GM23248 (cell line): ENCODE measurements at regions not wholly inside any gene's neighbourhood (a gene's known extent, or its start where the extent isn't known, plus 50 kb on each side); places are given as distances from the start of the nearest gene placed in this dataset.
"Not testable (repeated sequence)": the region's sequence is repeated elsewhere in the genome, so short reads cannot be mapped to it uniquely, and the experiment has no call there.

Experiments used
- DNase-seq: peaks from one replicate; pipeline ENCODE4 v3.0.0-alpha.2; 2015
- H2AFZ ChIP-seq: fragments of 200-600 bp; sonication (generic); 2 replicates; pipeline ENCODE4 v1.6.1; 2016; ENCODE audit warnings: antibody characterized with exemption
- H3F3A ChIP-seq: fragments of 200-600 bp; sonication (generic); 2 replicates; pipeline ENCODE4 v1.6.1; 2016; ENCODE audit warnings: mild to moderate bottlenecking, antibody characterized with exemption, mixed run types; ENCODE audit not compliant: insufficient read depth
- H3K27ac ChIP-seq: fragments of 200-600 bp; sonication (generic); 2 replicates; pipeline ENCODE4 v1.5.1; 2016; ENCODE audit warnings: mild to moderate bottlenecking
- H3K27me3 ChIP-seq: fragments of 200-600 bp; sonication (generic); replicated peaks from 2 replicates; pipeline ENCODE4 v1.6.1; 2016; ENCODE audit warnings: mild to moderate bottlenecking; ENCODE audit not compliant: insufficient read depth
- H3K36me3 ChIP-seq: fragments of 200-600 bp; sonication (generic); 2 replicates; pipeline ENCODE4 v1.6.1; 2016; ENCODE audit warnings: low read depth, mild to moderate bottlenecking
- H3K4me1 ChIP-seq: fragments of 200-600 bp; sonication (generic); 2 replicates; pipeline ENCODE4 v1.6.1; 2016; ENCODE audit warnings: mild to moderate bottlenecking; ENCODE audit not compliant: insufficient read depth
- H3K4me2 ChIP-seq: fragments of 200-600 bp; sonication (generic); one replicate; pipeline ENCODE4 v1.6.1; 2016; ENCODE audit warnings: mild to moderate bottlenecking; ENCODE audit not compliant: unreplicated experiment
- H3K4me3 ChIP-seq: fragments of 200-600 bp; sonication (generic); 2 replicates; pipeline ENCODE4 v1.5.1; 2016; ENCODE audit warnings: mild to moderate bottlenecking
- H3K79me2 ChIP-seq: fragments of 200-600 bp; sonication (generic); 2 replicates; pipeline ENCODE4 v1.6.1; 2016; ENCODE audit warnings: mild to moderate bottlenecking; ENCODE audit not compliant: insufficient read depth
- H3K9ac ChIP-seq: fragments of 200-600 bp; sonication (generic); 2 replicates; pipeline ENCODE4 v1.6.1; 2016; ENCODE audit warnings: mild to moderate bottlenecking
- H3K9me2 ChIP-seq: fragments of 200-600 bp; sonication (generic); 2 replicates; pipeline ENCODE4 v1.6.1; 2016; ENCODE audit warnings: mixed run types, mild to moderate bottlenecking, moderate library complexity; ENCODE audit not compliant: insufficient read depth
- H3K9me3 ChIP-seq: fragments of 200-600 bp; sonication (generic); one replicate; pipeline ENCODE4 v1.6.1; 2017; ENCODE audit warnings: low read depth
- H4K20me1 ChIP-seq: fragments of 200-600 bp; sonication (generic); 2 replicates; pipeline ENCODE4 v1.6.0; 2016; ENCODE audit not compliant: insufficient read depth
- EZH2 ChIP-seq: fragments of 200-600 bp; sonication (generic); IDR thresholded peaks from 2 replicates; pipeline ENCODE4 v1.6.1; 2018; ENCODE audit warnings: antibody characterized with exemption, mild to moderate bottlenecking; ENCODE audit not compliant: insufficient read depth, poor library complexity, severe bottlenecking
- EZH2phosphoT487 ChIP-seq: fragments of 200-600 bp; sonication (generic); IDR thresholded peaks from 2 replicates; pipeline ENCODE4 v1.6.1; 2018; ENCODE audit warnings: antibody characterized with exemption, moderate library complexity, mild to moderate bottlenecking, low read depth; ENCODE audit not compliant: insufficient read depth
- WGBS, 2 experiments: methylation state at CpG; one replicate each; pipeline ENCODE4 v1.1.6; 2015 to 2017; ENCODE audit warnings: low lambda C conversion rate in 2 of 2, low coverage in 1 of 2; ENCODE audit errors: missing lambda C conversion rate in 2 of 2; 5-methylcytosine and 5-hydroxymethylcytosine counted together
- in situ Hi-C: fragments of 300-500 bp; cut with MboI; formaldehyde crosslinking; loops from 2 replicates; pipeline ENCODE4 v1.15.0; 2020

- Histone ChIP-seq H3K9ac (no peak overlapping the region), H4K20me1 (no peaks in the 10 kb centered on the region), H3F3A (no peaks in the 10 kb centered on the region), H2AFZ (no peak overlapping the region), H3K4me3 (no peak overlapping the region), H3K27ac (no peak overlapping the region), H3K36me3 (no peaks in the 10 kb centered on the region), H3K27me3 (no peaks in the 10 kb centered on the region), H3K4me1 (no peaks in the 10 kb centered on the region), H3K9me3 (no peaks in the 10 kb centered on the region), H3K79me2 (no peaks in the 10 kb centered on the region), H3K4me2 (no peak overlapping the region), H3K9me2 (no peaks in the 10 kb centered on the region)
- TF ChIP-seq EZH2phosphoT487 (no peak), EZH2 (no peak)
- in situ Hi-C loops: loop anchor here (25.0 kb wide), 1 partner anchor 575 kb away; no protein-coding TSS in a partner anchor
- 64 to 65% methylated on average over 9 of the region's 9 CpGs for WGBS, 2 experiments
- DNase-seq: no peak
Measured at GRCh38 chr7:131687296-131687695, 130.9 kb upstream of the PODXL start.

- no peak overlapping the region for H3K9ac ChIP-seq
- H3K36me3 ChIP-seq: no peaks in the 10 kb centered on the region
- H3K27ac ChIP-seq: no peak overlapping the region
- H3K9me2 ChIP-seq: no peaks in the 10 kb centered on the region
- H3K4me1 ChIP-seq: no peaks in the 10 kb centered on the region
- no peak overlapping the region for H3K4me3 ChIP-seq
- H3F3A ChIP-seq: no peaks in the 10 kb centered on the region
- H3K4me2 ChIP-seq: no peak overlapping the region
- no peak overlapping the region for H2AFZ ChIP-seq
- in situ Hi-C loops: loop anchor here (25.0 kb wide), 1 partner anchor 575 kb away; no protein-coding TSS in a partner anchor
- H4K20me1 ChIP-seq: no peaks in the 10 kb centered on the region
- DNase-seq: no peak
- no peaks in the 10 kb centered on the region for H3K9me3 ChIP-seq
- H3K79me2 ChIP-seq: no peaks in the 10 kb centered on the region
- TF ChIP-seq EZH2phosphoT487 (no peak), EZH2 (no peak)
- no peaks in the 10 kb centered on the region for H3K27me3 ChIP-seq
Measured at GRCh38 chr7:131686833-131687232, 130.4 kb upstream of the PODXL start.

GRCh38 chr7:131683536-131684125 is 127.2 kb upstream of the PODXL start:
- Histone ChIP-seq H3K27me3 (no peaks in the 10 kb centered on the region), H3K36me3 (no peaks in the 10 kb centered on the region), H3K4me3 (no peak overlapping the region), H3K9ac (no peak overlapping the region), H2AFZ (no peak overlapping the region), H3K4me2 (no peak overlapping the region), H3K27ac (no peak overlapping the region), H3F3A (no peaks in the 10 kb centered on the region), H3K9me2 (no peaks in the 10 kb centered on the region), H3K79me2 (no peaks in the 10 kb centered on the region), H3K4me1 (no peaks in the 10 kb centered on the region), H4K20me1 (no peaks in the 10 kb centered on the region), H3K9me3 (no peaks in the 10 kb centered on the region)
- in situ Hi-C loops: loop anchor here (25.0 kb wide), 1 partner anchor 579 kb away; no protein-coding TSS in a partner anchor
- WGBS, 2 experiments: 66 to 82% methylated on average over 5 of the region's 5 CpGs
- no peak for DNase-seq
- TF ChIP-seq EZH2 (no peak), EZH2phosphoT487 (no peak)

GRCh38 chr7:131681961-131682360 is 125.5 kb upstream of the PODXL start:
- Histone ChIP-seq H3K27ac (no peak overlapping the region), H3K4me1 (no peaks in the 10 kb centered on the region), H3K4me3 (no peak overlapping the region), H3K9me3 (no peaks in the 10 kb centered on the region), H3K36me3 (no peaks in the 10 kb centered on the region), H3K79me2 (no peaks in the 10 kb centered on the region), H3K4me2 (no peak overlapping the region), H3K9me2 (no peaks in the 10 kb centered on the region), H3F3A (no peaks in the 10 kb centered on the region), H3K9ac (no peak overlapping the region), H3K27me3 (no peaks in the 10 kb centered on the region), H4K20me1 (no peaks in the 10 kb centered on the region), H2AFZ (no peak overlapping the region)
- in situ Hi-C loops: loop anchor here (25.0 kb wide), 1 partner anchor 580 kb away; no protein-coding TSS in a partner anchor
- TF ChIP-seq EZH2phosphoT487 (no peak), EZH2 (no peak)
- DNase-seq: no peak
- WGBS, 2 experiments: 35 to 50% methylated on average over 1 of the region's 1 CpG

GRCh38 chr7:131679071-131679470 is 122.6 kb upstream of the PODXL start:
- H3K4me1 ChIP-seq: not testable (repeated sequence)
- 66 to 71% methylated on average over 8 of the region's 8 CpGs for WGBS, 2 experiments
- in situ Hi-C loops: loop anchor here (25.0 kb wide), 1 partner anchor 583 kb away; no protein-coding TSS in a partner anchor

GRCh38 chr7:131676850-131677249 is 120.4 kb upstream of the PODXL start:
- H3K79me2 ChIP-seq, H3K9me3 ChIP-seq, H3F3A ChIP-seq, DNase-seq, H3K4me2 ChIP-seq, H3K36me3 ChIP-seq, H3K4me1 ChIP-seq, H3K27me3 ChIP-seq, H3K4me3 ChIP-seq, H3K27ac ChIP-seq, H4K20me1 ChIP-seq, H3K9me2 ChIP-seq, H3K9ac ChIP-seq, H2AFZ ChIP-seq: not testable (repeated sequence)
- WGBS, 2 experiments: 97 to 100% methylated on average over 2 of the region's 2 CpGs
- in situ Hi-C loops: loop anchor here (25.0 kb wide), 1 partner anchor 585 kb away; no protein-coding TSS in a partner anchor

More at GRCh38 chr7:131679071-131679470, 122.6 kb upstream of the PODXL start:
- H4K20me1 ChIP-seq, H3K36me3 ChIP-seq, H3K4me2 ChIP-seq, H3K27ac ChIP-seq, H3K79me2 ChIP-seq, H3K4me3 ChIP-seq, H2AFZ ChIP-seq, H3K27me3 ChIP-seq, H3K9me2 ChIP-seq, H3K9me3 ChIP-seq, H3K9ac ChIP-seq, H3F3A ChIP-seq, DNase-seq: not testable (repeated sequence)
